Keratinocyte (primary cell): ENCODE measurements at regions not wholly inside any gene's neighbourhood (a gene's known extent, or its start where the extent isn't known, plus 50 kb on each side); places are given as distances from the start of the nearest gene placed in this dataset.

Experiments
- DNase-seq: peaks from one replicate; pipeline ENCODE4 v3.0.0-alpha.2; 2011; ENCODE audit warnings: low read depth, missing footprints, low spot score
- FAIRE-seq: peaks from 2 replicates; lab custom pipeline; 2011; peaks lifted over from hg19 to GRCh38; lab: Jason Lieb, UNC
- H2AFZ ChIP-seq: 2 replicates; pipeline ENCODE4 v1.6.0; 2012; ENCODE audit warnings: low read length, control low read depth, inconsistent platforms; ENCODE audit not compliant: control insufficient read depth
- H3K27ac ChIP-seq: 2 replicates; pipeline ENCODE4 v1.5.1; 2011; ENCODE audit warnings: low read length; ENCODE audit not compliant: control insufficient read depth, insufficient read depth
- H3K27me3 ChIP-seq: 3 replicates; pipeline ENCODE4 v1.6.0; 2011; ENCODE audit warnings: low read length; ENCODE audit not compliant: control insufficient read depth, insufficient read depth; ENCODE audit errors: extremely low read depth
- H3K36me3 ChIP-seq, 2 experiments: 2 replicates in 1 of 2; 3 replicates in 1 of 2; pipeline ENCODE4 v1.5.1; 2011; ENCODE audit warnings: low read length in 2 of 2, mild to moderate bottlenecking in 1 of 2; ENCODE audit not compliant: control insufficient read depth in 2 of 2, insufficient read depth in 2 of 2; ENCODE audit errors: extremely low read depth in 1 of 2
- H3K4me1 ChIP-seq: 3 replicates; pipeline ENCODE4 v1.5.1; 2011; ENCODE audit warnings: low read length; ENCODE audit not compliant: control insufficient read depth, insufficient read depth; ENCODE audit errors: extremely low read depth
- H3K4me2 ChIP-seq: 3 replicates; pipeline ENCODE4 v1.6.0; 2011; ENCODE audit warnings: low read depth, low read length; ENCODE audit not compliant: control insufficient read depth, insufficient read depth; ENCODE audit errors: extremely low read depth
- H3K4me3 ChIP-seq, 3 experiments: fragments of 200-600 bp in 1 of 3; sonication (generic) in 1 of 3; 2 replicates in 2 of 3; 3 replicates in 1 of 3; pipeline ENCODE4 v1.5.1; 2011 to 2016; ENCODE audit warnings: low read length in 3 of 3, mild to moderate bottlenecking in 3 of 3, control low read depth in 2 of 3, inconsistent platforms in 1 of 3, low read depth in 1 of 3, mixed read lengths in 1 of 3, mixed run types in 1 of 3, moderate library complexity in 1 of 3; ENCODE audit not compliant: control insufficient read depth in 2 of 3, insufficient read depth in 2 of 3; ENCODE audit errors: extremely low read depth in 1 of 3
- H3K79me2 ChIP-seq: 2 replicates; pipeline ENCODE4 v1.6.0; 2012; ENCODE audit warnings: low read length; ENCODE audit not compliant: control insufficient read depth, insufficient read depth
- H3K9ac ChIP-seq: 3 replicates; pipeline ENCODE4 v1.6.0; 2011; ENCODE audit warnings: low read length; ENCODE audit not compliant: control insufficient read depth, insufficient read depth; ENCODE audit errors: extremely low read depth
- H3K9me1 ChIP-seq: 3 replicates; pipeline ENCODE4 v1.6.0; 2011; ENCODE audit warnings: low read length; ENCODE audit not compliant: control insufficient read depth, insufficient read depth; ENCODE audit errors: extremely low read depth
- H3K9me3 ChIP-seq: 2 replicates; pipeline ENCODE4 v1.5.1; 2012; ENCODE audit warnings: low read depth, low read length; ENCODE audit not compliant: control insufficient read depth
- H4K20me1 ChIP-seq: 3 replicates; pipeline ENCODE4 v1.6.0; 2011; ENCODE audit warnings: low read length; ENCODE audit not compliant: control insufficient read depth, insufficient read depth; ENCODE audit errors: extremely low read depth
- EZH2 ChIP-seq: IDR thresholded peaks from one replicate; pipeline ENCODE4 v1.6.1; 2012; ENCODE audit warnings: inconsistent platforms, mild to moderate bottlenecking, low read length, moderate library complexity
- dilution Hi-C: fragments of 300-500 bp; cut with MboI; formaldehyde crosslinking; loops from one replicate; pipeline ENCODE4 v1.7.0; 2020; ENCODE audit warnings: low sequenced_read_pairs; ENCODE audit not compliant: extremely low pct_ligation_motif_present
- TF ChIP-seq, protein P1 (sequence below), 3 experiments: IDR thresholded peaks in 1 of 3; conservative IDR thresholded peaks in 1 of 3; optimal IDR thresholded peaks in 1 of 3; 2 replicates in 2 of 3; 3 replicates in 1 of 3; pipeline versions ENCODE3 to v1.5.1; 2011; ENCODE audit warnings: low read length in 3 of 3, mild to moderate bottlenecking in 3 of 3, moderate library complexity in 2 of 3, control low read depth in 1 of 3, inconsistent platforms in 1 of 3; ENCODE audit not compliant: insufficient read depth in 2 of 3; ENCODE audit errors: extremely low read depth in 1 of 3

DNA sequence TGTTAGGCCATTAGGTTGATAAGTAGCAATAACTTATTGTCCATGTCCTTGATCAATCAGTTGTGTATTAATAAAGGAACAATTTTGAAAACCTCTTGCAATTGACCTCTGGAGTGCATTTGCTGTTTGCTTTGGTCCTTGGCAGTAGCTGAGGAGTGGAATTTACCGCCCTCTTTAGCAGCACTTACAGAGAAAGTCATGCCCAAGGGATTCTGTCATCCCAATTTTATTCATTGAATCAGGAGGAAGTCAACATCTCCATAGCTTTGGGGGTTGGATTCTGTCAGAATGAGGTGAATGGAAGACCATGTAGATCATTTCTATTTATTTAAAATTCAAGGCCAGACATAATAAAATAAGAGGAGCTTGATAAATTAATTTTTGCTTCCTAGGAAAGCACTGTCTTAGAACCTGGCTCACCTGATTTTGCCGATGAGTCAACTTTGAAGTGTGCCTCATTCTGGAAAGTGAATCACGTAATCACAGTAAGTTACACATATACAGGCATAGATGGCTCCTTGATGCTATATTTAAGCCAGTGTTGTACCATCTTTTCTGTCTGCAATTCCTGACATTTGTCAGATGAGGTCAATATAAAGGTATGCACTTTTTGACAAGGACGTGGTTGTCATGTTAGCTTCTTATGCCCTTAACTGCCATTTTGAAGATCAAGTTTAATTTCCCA is 128.7 kb upstream of the MLIP start:
- Histone ChIP-seq H3K36me3 (no peaks in the 10 kb centered on the region), H3K9me1 (no peaks in the 10 kb centered on the region), H3K79me2 (no peaks in the 10 kb centered on the region), H3K27me3 (no peaks in the 10 kb centered on the region), H3K9ac (no peak overlapping the region), H4K20me1 (no peaks in the 10 kb centered on the region), H3K4me2 (peak overlapping the region; percentile 25), H3K9me3 (no peaks in the 10 kb centered on the region), H3K4me1 (peaks cover 46% of the 10 kb centered on the region), H2AFZ (peak overlapping the region; percentile 24), H3K27ac (peak overlapping the region; percentile 81), H3K4me3 (no peak overlapping the region)
- dilution Hi-C loops = no loop called here
- DNase-seq (peak; percentile 40), FAIRE-seq (peak; percentile 91)
- no peak for TF ChIP-seq EZH2
- TF ChIP-seq, protein P1, sequence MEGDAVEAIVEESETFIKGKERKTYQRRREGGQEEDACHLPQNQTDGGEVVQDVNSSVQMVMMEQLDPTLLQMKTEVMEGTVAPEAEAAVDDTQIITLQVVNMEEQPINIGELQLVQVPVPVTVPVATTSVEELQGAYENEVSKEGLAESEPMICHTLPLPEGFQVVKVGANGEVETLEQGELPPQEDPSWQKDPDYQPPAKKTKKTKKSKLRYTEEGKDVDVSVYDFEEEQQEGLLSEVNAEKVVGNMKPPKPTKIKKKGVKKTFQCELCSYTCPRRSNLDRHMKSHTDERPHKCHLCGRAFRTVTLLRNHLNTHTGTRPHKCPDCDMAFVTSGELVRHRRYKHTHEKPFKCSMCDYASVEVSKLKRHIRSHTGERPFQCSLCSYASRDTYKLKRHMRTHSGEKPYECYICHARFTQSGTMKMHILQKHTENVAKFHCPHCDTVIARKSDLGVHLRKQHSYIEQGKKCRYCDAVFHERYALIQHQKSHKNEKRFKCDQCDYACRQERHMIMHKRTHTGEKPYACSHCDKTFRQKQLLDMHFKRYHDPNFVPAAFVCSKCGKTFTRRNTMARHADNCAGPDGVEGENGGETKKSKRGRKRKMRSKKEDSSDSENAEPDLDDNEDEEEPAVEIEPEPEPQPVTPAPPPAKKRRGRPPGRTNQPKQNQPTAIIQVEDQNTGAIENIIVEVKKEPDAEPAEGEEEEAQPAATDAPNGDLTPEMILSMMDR (optimal IDR thresholded peaks at IDR 0.05 in 1 of 3, IDR thresholded peaks at IDR 0.05 in 1 of 3, conservative IDR thresholded peaks at IDR 0.05 in 1 of 3; ENCODE audit: extremely low read depth in 1 of 3, insufficient read depth in 2 of 3, low read length in 3 of 3) = no peak

DNA sequence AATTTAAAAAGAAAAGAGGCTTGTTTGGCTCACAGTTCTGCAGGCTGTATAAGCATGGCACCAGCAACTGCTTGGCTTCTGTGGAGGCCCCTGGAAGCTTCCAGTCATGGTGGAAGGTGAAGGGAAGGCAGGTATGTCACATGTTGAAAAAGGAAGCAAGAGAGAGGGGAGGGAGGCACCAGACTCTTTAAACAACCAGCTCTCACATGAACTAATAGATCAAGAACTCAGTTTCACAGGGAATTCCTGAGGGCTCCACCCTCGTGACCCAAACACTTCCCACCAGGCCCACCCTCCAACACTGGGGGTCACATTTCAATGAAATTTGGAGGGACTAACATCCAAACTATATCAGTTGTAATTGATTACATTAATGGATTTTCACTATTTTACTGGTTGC is 127.9 kb upstream of the MLIP start:
- H3K9me1 ChIP-seq = no peaks in the 10 kb centered on the region
- no peak overlapping the region for H3K9ac ChIP-seq
- H3K79me2 ChIP-seq = no peaks in the 10 kb centered on the region
- H3K9me3 ChIP-seq = no peaks in the 10 kb centered on the region
- H2AFZ ChIP-seq = peak overlapping the region; percentile 32
- TF ChIP-seq EZH2 = no peak
- TF ChIP-seq, protein P1 (optimal IDR thresholded peaks at IDR 0.05 in 1 of 3, IDR thresholded peaks at IDR 0.05 in 1 of 3, conservative IDR thresholded peaks at IDR 0.05 in 1 of 3; ENCODE audit: extremely low read depth in 1 of 3, insufficient read depth in 2 of 3, low read length in 3 of 3) = no peak
- DNase-seq (no peak), FAIRE-seq (peak; percentile 5)
- H3K36me3 ChIP-seq = no peaks in the 10 kb centered on the region
- no peak overlapping the region for H3K4me3 ChIP-seq
- H3K4me1 ChIP-seq = peaks cover 46% of the 10 kb centered on the region
- H3K27me3 ChIP-seq = no peaks in the 10 kb centered on the region
- H3K4me2 ChIP-seq = peak overlapping the region; percentile 33
- H4K20me1 ChIP-seq = no peaks in the 10 kb centered on the region
- H3K27ac ChIP-seq = peak overlapping the region; percentile 81
- dilution Hi-C loops = no loop called here
